ENCODE measurements at regions not wholly inside any gene's neighbourhood (a gene's known extent, or its start where the extent isn't known, plus 50 kb on each side); places are given as distances from the start of the nearest gene placed in this dataset.

- Histone ChIP-seq H3K9ac (no peak overlapping the region), H3K9me2 (no peaks in the 10 kb centered on the region), H4K20me1 (ENCODE audit: insufficient read depth) (no peaks in the 10 kb centered on the region), H3K79me2 (ENCODE audit: insufficient read depth) (no peaks in the 10 kb centered on the region), H3K9me3 (no peaks in the 10 kb centered on the region), H3K4me1 (ENCODE audit: control insufficient read depth in 1 of 2, insufficient read depth in 2 of 2, low read depth in 1 of 2, low read length in 1 of 2) (peaks cover 0 to 2% of the 10 kb centered on the region in 2 experiments; a peak in 1 of 4 replicates), H3K4me2 (no peak overlapping the region), H3F3A (replicated peaks; ENCODE audit: insufficient read depth) (no peaks in the 10 kb centered on the region), H3K36me3 (replicated peaks in 1 of 2; ENCODE audit: control insufficient read depth in 1 of 2, insufficient read depth in 2 of 2, low read length in 1 of 2) (no peaks in the 10 kb centered on the region), H3K27me3 (ENCODE audit: insufficient read depth) (no peaks in the 10 kb centered on the region), H3K4me3 (ENCODE audit: low read depth in 2 of 2, low read length in 1 of 2) (no peak overlapping the region), H3K27ac (ENCODE audit: low read depth in 2 of 2, low read length in 1 of 2) (no peak overlapping the region), H2AFZ (ENCODE audit: low read depth) (no peak overlapping the region)
- ChIA-PET CTCF (no interaction called here), POLR2A (no interaction called here)
- no peak for DNase-seq
- TF ChIP-seq TAF1 (IDR thresholded peaks at IDR 0.05; ENCODE audit: borderline replicate concordance, low read depth, low read length) (no peak), FOXJ3 (CRISPR knock-in tag; IDR thresholded peaks at IDR 0.05) (no peak), TCF12 (IDR thresholded peaks at IDR 0.05) (no peak), ZBTB33 (IDR thresholded peaks at IDR 0.05; ENCODE audit: borderline replicate concordance, low read depth) (no peak), IRF3 (IDR thresholded peaks at IDR 0.05; ENCODE audit: low read depth, low read length) (no peak), MAX (IDR thresholded peaks at IDR 0.05; ENCODE audit: low read depth) (no peak), CTCF (IDR thresholded peaks at IDR 0.05) (no peak), ELF1 (IDR thresholded peaks at IDR 0.05) (no peak), REST (IDR thresholded peaks at IDR 0.05; ENCODE audit: low read depth, low read length) (no peak), USF1 (IDR thresholded peaks at IDR 0.05; ENCODE audit: borderline replicate concordance, low read depth) (no peak), RXRA (IDR thresholded peaks at IDR 0.05; ENCODE audit: borderline replicate concordance, low read depth) (no peak), EZH2phosphoT487 (IDR thresholded peaks at IDR 0.05; ENCODE audit: borderline replicate concordance, low read depth) (no peak)
- 15% methylated on average over 1 of the region's 1 CpG for WGBS (ENCODE audit: low lambda C conversion rate)
Observed at GRCh38 chr12:39012870-39013269, 107.5 kb upstream of the CPNE8 start.

Measured in SK-N-SH (cell line).